Smooth muscle cell (in vitro differentiated cells): ENCODE measurements at regions not wholly inside any gene's neighbourhood (a gene's known extent, or its start where the extent isn't known, plus 50 kb on each side); places are given as distances from the start of the nearest gene placed in this dataset.

Experiments used
- DNase-seq: peaks from one replicate; lab custom pipeline; 2025; ENCODE audit not compliant: unreplicated experiment; lab: John Stamatoyannopoulos, UW
- H2AFZ ChIP-seq: fragments of 200-600 bp; sonication (generic); 2 replicates; pipeline ENCODE4 v1.6.0; 2016; ENCODE audit warnings: antibody characterized with exemption, low read depth, mild to moderate bottlenecking
- H3F3A ChIP-seq: fragments of 200-600 bp; sonication (generic); 2 replicates; pipeline ENCODE4 v1.6.0; 2017; ENCODE audit warnings: antibody characterized with exemption, low read depth
- H3K27ac ChIP-seq: fragments of 200-600 bp; sonication (generic); 2 replicates; pipeline ENCODE4 v1.5.1; 2016; ENCODE audit warnings: low read depth, mild to moderate bottlenecking
- H3K27me3 ChIP-seq: fragments of 200-600 bp; sonication (generic); 2 replicates; pipeline ENCODE4 v1.6.1; 2016; ENCODE audit warnings: low read depth, mild to moderate bottlenecking
- H3K36me3 ChIP-seq: fragments of 200-600 bp; sonication (generic); 2 replicates; pipeline ENCODE4 v1.5.1; 2016; ENCODE audit warnings: low read depth
- H3K4me1 ChIP-seq: fragments of 200-600 bp; sonication (generic); 2 replicates; pipeline ENCODE4 v1.5.1; 2016; ENCODE audit warnings: low read depth
- H3K4me2 ChIP-seq: fragments of 200-600 bp; sonication (generic); 2 replicates; pipeline ENCODE4 v1.6.0; 2016; ENCODE audit warnings: mild to moderate bottlenecking
- H3K4me3 ChIP-seq: fragments of 200-600 bp; sonication (generic); 2 replicates; pipeline ENCODE4 v1.5.1; 2016; ENCODE audit warnings: mild to moderate bottlenecking
- H3K79me2 ChIP-seq: fragments of 200-600 bp; sonication (generic); 2 replicates; pipeline ENCODE4 v1.6.0; 2016; ENCODE audit warnings: low read depth, mild to moderate bottlenecking
- H3K9ac ChIP-seq: fragments of 200-600 bp; sonication (generic); 2 replicates; pipeline ENCODE4 v1.6.0; 2016; ENCODE audit warnings: low read depth
- H3K9me3 ChIP-seq: fragments of 200-600 bp; sonication (generic); replicated peaks from 2 replicates; pipeline ENCODE4 v1.5.1; 2016; ENCODE audit warnings: low read depth
- H4K20me1 ChIP-seq: fragments of 200-600 bp; sonication (generic); 2 replicates; pipeline ENCODE4 v1.6.0; 2016; ENCODE audit warnings: low read depth
- CTCF ChIP-seq: fragments of 200-600 bp; sonication (generic); IDR thresholded peaks from 2 replicates; pipeline ENCODE4 v1.5.1; 2017; ENCODE audit warnings: borderline replicate concordance, mild to moderate bottlenecking, antibody characterized with exemption; ENCODE audit not compliant: insufficient read depth, poor library complexity, severe bottlenecking
- WGBS: methylation state at CpG from one replicate; pipeline ENCODE4 v1.1.7; 2016; ENCODE audit warnings: low lambda C conversion rate; 5-methylcytosine and 5-hydroxymethylcytosine counted together

DNA sequence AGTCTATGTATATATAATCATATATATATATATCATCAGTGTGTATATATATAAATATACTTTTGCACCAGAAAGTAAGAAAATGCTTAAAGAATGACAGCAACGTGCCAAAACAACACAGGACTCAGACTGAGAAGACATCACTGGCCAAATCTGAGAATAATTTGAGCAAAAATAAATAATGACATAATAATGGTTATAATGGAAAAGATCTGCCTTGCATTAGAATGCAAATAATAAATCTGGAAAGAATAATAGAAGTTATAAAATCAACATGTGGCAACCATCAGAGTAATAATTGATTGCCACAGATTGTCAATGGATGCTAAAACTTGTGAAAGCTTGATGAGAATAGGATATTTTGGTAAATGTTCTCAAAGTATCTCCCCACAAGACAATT is 61.5 kb upstream of the PLEKHG7 start:
- Histone ChIP-seq H3K4me1 (no peaks in the 10 kb centered on the region), H3K4me3 (no peak overlapping the region), H3K27me3 (no peaks in the 10 kb centered on the region), H4K20me1 (no peaks in the 10 kb centered on the region), H3K9me3 (no peaks in the 10 kb centered on the region), H3K9ac (no peak overlapping the region), H2AFZ (no peak overlapping the region), H3K79me2 (no peaks in the 10 kb centered on the region), H3K27ac (no peak overlapping the region), H3K36me3 (no peaks in the 10 kb centered on the region), H3F3A (no peaks in the 10 kb centered on the region), H3K4me2 (no peak overlapping the region)
- TF ChIP-seq CTCF: no peak
- WGBS: 36% methylated on average over 1 of the region's 1 CpG
- DNase-seq: no peak

DNA sequence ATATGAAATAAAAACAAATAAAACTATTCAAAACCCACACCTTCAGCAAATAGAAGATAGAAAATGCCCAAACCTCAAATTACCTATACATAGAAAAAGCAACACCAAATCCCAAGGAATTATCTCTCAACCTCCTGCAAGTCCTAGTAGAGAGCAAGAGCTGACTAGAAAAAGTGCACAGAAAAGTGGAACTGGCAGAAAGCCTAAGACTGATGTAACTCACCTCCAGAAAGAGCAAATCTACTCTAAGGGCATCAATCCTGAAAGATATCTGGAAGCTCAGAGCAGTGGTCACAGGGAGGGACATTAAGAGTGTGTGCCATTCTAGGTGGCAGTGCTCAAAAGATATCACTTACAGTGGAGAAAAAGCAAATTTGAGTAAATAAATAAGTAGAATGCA is 62.1 kb upstream of the PLEKHG7 start:
- TF ChIP-seq CTCF: no peak
- Histone ChIP-seq H3K9ac (no peak overlapping the region), H3K4me3 (no peak overlapping the region), H3F3A (no peaks in the 10 kb centered on the region), H2AFZ (no peak overlapping the region), H3K4me1 (no peaks in the 10 kb centered on the region), H3K9me3 (no peaks in the 10 kb centered on the region), H3K79me2 (no peaks in the 10 kb centered on the region), H3K27ac (no peak overlapping the region), H3K27me3 (no peaks in the 10 kb centered on the region), H3K36me3 (no peaks in the 10 kb centered on the region), H3K4me2 (no peak overlapping the region), H4K20me1 (no peaks in the 10 kb centered on the region)
- no peak for DNase-seq

DNA sequence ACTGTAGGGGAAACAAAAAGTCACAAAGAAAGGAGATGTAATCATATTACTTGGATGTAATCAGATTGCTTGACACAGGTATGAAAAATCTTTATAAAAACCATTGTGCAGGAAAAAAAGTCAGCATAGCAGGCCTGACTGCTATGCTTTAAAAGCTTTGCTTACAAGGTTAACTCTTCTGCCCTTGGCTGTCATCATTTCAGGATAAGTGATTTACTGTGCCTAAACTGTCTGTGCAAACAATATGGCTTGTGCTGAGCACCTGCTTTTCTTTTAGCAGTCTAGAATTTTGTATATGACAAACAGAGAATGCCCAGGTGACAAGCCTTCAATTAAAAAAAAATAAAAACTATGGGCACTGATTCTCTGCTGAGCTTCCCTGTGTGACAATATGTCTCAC is 63.8 kb upstream of the PLEKHG7 start:
- Histone ChIP-seq H4K20me1 (no peaks in the 10 kb centered on the region), H3K36me3 (no peaks in the 10 kb centered on the region), H3F3A (no peaks in the 10 kb centered on the region), H3K27me3 (no peaks in the 10 kb centered on the region), H3K79me2 (no peaks in the 10 kb centered on the region), H3K27ac (no peak overlapping the region), H3K4me2 (no peak overlapping the region), H3K4me1 (no peaks in the 10 kb centered on the region), H3K9me3 (no peaks in the 10 kb centered on the region), H3K4me3 (no peak overlapping the region), H2AFZ (no peak overlapping the region), H3K9ac (no peak overlapping the region)
- no peak for DNase-seq
- no peak for TF ChIP-seq CTCF

DNA sequence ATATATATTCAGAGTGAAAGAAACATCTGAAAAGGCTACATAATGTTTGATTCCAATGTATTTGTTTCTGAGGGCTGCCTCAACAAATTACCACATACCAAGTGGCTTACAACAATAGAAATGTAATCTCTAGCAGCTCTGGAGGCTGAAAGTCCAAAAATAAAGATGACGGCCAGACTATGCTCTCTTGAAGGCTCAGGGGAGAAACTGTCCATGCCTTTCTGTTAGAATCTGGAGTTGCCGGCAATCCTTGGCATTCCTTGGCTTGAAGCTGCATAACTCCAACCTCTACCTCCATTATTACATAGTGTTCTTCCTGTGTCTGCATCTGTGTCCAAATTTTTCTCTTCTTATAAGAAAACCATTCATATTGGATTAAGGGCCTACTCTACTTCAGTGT is 68.1 kb upstream of the PLEKHG7 start:
- TF ChIP-seq CTCF: no peak
- no peaks in the 10 kb centered on the region for H3K79me2 ChIP-seq
- H3K4me1 ChIP-seq: no peaks in the 10 kb centered on the region
- H3K36me3 ChIP-seq: no peaks in the 10 kb centered on the region
- H4K20me1 ChIP-seq: no peaks in the 10 kb centered on the region
- no peak overlapping the region for H3K27ac ChIP-seq
- H3K9ac ChIP-seq: no peak overlapping the region
- H3K4me3 ChIP-seq: no peak overlapping the region
- H3K4me2 ChIP-seq: no peak overlapping the region
- no peaks in the 10 kb centered on the region for H3F3A ChIP-seq
- no peaks in the 10 kb centered on the region for H3K27me3 ChIP-seq
- DNase-seq: no peak
- WGBS: 82% methylated on average over 2 of the region's 2 CpGs
- no peak overlapping the region for H2AFZ ChIP-seq
- no peaks in the 10 kb centered on the region for H3K9me3 ChIP-seq
